ENCODE measurements at regions not wholly inside any gene's neighbourhood (a gene's known extent, or its start where the extent isn't known, plus 50 kb on each side); places are given as distances from the start of the nearest gene placed in this dataset.

DNA sequence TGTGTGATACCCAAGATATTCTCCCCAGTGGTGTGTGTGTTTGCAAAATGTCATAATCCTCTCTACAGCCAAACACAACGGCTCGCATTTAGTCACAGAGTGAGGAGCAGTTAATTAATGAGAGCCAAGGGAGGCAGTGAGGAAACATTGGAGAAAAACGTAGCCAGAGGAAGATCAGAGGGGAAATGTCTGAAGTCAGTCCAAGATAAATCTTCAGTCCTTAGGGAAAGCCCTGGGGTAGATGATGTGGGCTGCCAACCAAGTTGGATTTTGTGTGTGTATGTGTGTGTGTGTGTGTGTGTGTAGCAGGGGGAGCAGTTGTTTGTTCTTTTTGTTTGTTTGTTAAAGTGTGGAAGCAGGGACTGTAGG, 201.0 kb upstream of the PTBP2 start:
- no peak overlapping the region for H3K9ac ChIP-seq (ENCODE audit: insufficient read depth in 1 of 2, low read depth in 2 of 2, low read length in 2 of 2)
- FAIRE-seq (no peak), DNase-seq (ENCODE audit: extremely low read depth in 1 of 4, low spot score in 3 of 4) (no peak), ATAC-seq (no peak)
- TF ChIP-seq FOXP1 (CRISPR knock-in tag; IDR thresholded peaks at IDR 0.05) (no peak), SLC30A9 (CRISPR knock-in tag; IDR thresholded peaks at IDR 0.05) (no peak), NCOA2 (IDR thresholded peaks at IDR 0.05; ENCODE audit: partially characterized antibody in 2 of 2) (no peak), NR2C2 (CRISPR knock-in tag; IDR thresholded peaks at IDR 0.05) (no peak), NR2C2 (tag; IDR thresholded peaks at IDR 0.05) (no peak), SETDB1 (IDR thresholded peaks at IDR 0.05; ENCODE audit: low read length) (no peak), SREBF2 (CRISPR knock-in tag; IDR thresholded peaks at IDR 0.05) (no peak), ZSCAN29 (IDR thresholded peaks at IDR 0.05) (no peak), SNRNP70 (optimal IDR thresholded peaks at IDR 0.05; ENCODE audit: low read depth, low read length) (no peak), PCBP1 (IDR thresholded peaks at IDR 0.05; ENCODE audit: low read depth, low read length, poor library complexity, severe bottlenecking) (no peak), SRF (CRISPR knock-in tag; IDR thresholded peaks at IDR 0.05) (no peak), SAFB (IDR thresholded peaks at IDR 0.05; ENCODE audit: borderline replicate concordance, low read depth, low read length) (no peak)
- TF ChIP-seq, protein P1, sequence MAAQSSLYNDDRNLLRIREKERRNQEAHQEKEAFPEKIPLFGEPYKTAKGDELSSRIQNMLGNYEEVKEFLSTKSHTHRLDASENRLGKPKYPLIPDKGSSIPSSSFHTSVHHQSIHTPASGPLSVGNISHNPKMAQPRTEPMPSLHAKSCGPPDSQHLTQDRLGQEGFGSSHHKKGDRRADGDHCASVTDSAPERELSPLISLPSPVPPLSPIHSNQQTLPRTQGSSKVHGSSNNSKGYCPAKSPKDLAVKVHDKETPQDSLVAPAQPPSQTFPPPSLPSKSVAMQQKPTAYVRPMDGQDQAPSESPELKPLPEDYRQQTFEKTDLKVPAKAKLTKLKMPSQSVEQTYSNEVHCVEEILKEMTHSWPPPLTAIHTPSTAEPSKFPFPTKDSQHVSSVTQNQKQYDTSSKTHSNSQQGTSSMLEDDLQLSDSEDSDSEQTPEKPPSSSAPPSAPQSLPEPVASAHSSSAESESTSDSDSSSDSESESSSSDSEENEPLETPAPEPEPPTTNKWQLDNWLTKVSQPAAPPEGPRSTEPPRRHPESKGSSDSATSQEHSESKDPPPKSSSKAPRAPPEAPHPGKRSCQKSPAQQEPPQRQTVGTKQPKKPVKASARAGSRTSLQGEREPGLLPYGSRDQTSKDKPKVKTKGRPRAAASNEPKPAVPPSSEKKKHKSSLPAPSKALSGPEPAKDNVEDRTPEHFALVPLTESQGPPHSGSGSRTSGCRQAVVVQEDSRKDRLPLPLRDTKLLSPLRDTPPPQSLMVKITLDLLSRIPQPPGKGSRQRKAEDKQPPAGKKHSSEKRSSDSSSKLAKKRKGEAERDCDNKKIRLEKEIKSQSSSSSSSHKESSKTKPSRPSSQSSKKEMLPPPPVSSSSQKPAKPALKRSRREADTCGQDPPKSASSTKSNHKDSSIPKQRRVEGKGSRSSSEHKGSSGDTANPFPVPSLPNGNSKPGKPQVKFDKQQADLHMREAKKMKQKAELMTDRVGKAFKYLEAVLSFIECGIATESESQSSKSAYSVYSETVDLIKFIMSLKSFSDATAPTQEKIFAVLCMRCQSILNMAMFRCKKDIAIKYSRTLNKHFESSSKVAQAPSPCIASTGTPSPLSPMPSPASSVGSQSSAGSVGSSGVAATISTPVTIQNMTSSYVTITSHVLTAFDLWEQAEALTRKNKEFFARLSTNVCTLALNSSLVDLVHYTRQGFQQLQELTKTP (IDR thresholded peaks at IDR 0.05; ENCODE audit: low read depth in 1 of 2, partially characterized antibody in 2 of 2), result no peak
- TF ChIP-seq, protein P2, sequence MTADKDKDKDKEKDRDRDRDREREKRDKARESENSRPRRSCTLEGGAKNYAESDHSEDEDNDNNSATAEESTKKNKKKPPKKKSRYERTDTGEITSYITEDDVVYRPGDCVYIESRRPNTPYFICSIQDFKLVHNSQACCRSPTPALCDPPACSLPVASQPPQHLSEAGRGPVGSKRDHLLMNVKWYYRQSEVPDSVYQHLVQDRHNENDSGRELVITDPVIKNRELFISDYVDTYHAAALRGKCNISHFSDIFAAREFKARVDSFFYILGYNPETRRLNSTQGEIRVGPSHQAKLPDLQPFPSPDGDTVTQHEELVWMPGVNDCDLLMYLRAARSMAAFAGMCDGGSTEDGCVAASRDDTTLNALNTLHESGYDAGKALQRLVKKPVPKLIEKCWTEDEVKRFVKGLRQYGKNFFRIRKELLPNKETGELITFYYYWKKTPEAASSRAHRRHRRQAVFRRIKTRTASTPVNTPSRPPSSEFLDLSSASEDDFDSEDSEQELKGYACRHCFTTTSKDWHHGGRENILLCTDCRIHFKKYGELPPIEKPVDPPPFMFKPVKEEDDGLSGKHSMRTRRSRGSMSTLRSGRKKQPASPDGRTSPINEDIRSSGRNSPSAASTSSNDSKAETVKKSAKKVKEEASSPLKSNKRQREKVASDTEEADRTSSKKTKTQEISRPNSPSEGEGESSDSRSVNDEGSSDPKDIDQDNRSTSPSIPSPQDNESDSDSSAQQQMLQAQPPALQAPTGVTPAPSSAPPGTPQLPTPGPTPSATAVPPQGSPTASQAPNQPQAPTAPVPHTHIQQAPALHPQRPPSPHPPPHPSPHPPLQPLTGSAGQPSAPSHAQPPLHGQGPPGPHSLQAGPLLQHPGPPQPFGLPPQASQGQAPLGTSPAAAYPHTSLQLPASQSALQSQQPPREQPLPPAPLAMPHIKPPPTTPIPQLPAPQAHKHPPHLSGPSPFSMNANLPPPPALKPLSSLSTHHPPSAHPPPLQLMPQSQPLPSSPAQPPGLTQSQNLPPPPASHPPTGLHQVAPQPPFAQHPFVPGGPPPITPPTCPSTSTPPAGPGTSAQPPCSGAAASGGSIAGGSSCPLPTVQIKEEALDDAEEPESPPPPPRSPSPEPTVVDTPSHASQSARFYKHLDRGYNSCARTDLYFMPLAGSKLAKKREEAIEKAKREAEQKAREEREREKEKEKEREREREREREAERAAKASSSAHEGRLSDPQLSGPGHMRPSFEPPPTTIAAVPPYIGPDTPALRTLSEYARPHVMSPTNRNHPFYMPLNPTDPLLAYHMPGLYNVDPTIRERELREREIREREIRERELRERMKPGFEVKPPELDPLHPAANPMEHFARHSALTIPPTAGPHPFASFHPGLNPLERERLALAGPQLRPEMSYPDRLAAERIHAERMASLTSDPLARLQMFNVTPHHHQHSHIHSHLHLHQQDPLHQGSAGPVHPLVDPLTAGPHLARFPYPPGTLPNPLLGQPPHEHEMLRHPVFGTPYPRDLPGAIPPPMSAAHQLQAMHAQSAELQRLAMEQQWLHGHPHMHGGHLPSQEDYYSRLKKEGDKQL (CRISPR knock-in tag; IDR thresholded peaks at IDR 0.05; ENCODE audit: borderline replicate concordance), result no peak
- ChIA-PET POLR2A (no interaction called here), CTCF (ENCODE audit: low intra/inter-chr PET ratio) (no interaction called here)
- no peaks in the 10 kb centered on the region for H3K4me1 ChIP-seq (replicated peaks in 1 of 2; ENCODE audit: control insufficient read depth in 2 of 2, insufficient read depth in 2 of 2, low read length in 2 of 2)
- intact Hi-C loops (cut with micrococcal nuclease) (no loop called here), in situ Hi-C loops (cut with MboI) (no loop called here)
- H3K27ac ChIP-seq (ENCODE audit: extremely low read depth, low read depth, low read length), result no peak overlapping the region
- H3K36me3 ChIP-seq (ENCODE audit: control insufficient read depth, insufficient read depth, low read length), result no peaks in the 10 kb centered on the region
- no peaks in the 10 kb centered on the region for H3K9me3 ChIP-seq (replicated peaks; ENCODE audit: control insufficient read depth, insufficient read depth, low read depth, low read length)
- H3K9me1 ChIP-seq (ENCODE audit: control insufficient read depth, insufficient read depth, low read length), result no peaks in the 10 kb centered on the region
- BruUV-seq (replicated peaks), result no TSS peak
- no peaks in the 10 kb centered on the region for H3K79me2 ChIP-seq (ENCODE audit: control insufficient read depth, insufficient read depth, low read length)
- no peak overlapping the region for H3K4me2 ChIP-seq (ENCODE audit: insufficient read depth, low read length)
- no peak overlapping the region for H2AFZ ChIP-seq (ENCODE audit: low read depth, low read length)
- 0% methylated on average over 3 of the region's 3 CpGs for WGBS (ENCODE audit: insufficient coverage, low coverage, missing lambda C conversion rate)
- no peaks in the 10 kb centered on the region for H3K27me3 ChIP-seq (ENCODE audit: control insufficient read depth in 2 of 2, insufficient read depth in 2 of 2, low read length in 2 of 2)
- no peak overlapping the region for H3K4me3 ChIP-seq
- no peaks in the 10 kb centered on the region for H4K20me1 ChIP-seq (replicated peaks; ENCODE audit: control insufficient read depth, insufficient read depth, low read length)
